GM23248 (cell line): ENCODE measurements at regions not wholly inside any gene's neighbourhood (a gene's known extent, or its start where the extent isn't known, plus 50 kb on each side); places are given as distances from the start of the nearest gene placed in this dataset.

Experiments
- EZH2 ChIP-seq: fragments of 200-600 bp; sonication (generic); IDR thresholded peaks from 2 replicates; pipeline ENCODE4 v1.6.1; 2018; ENCODE audit warnings: antibody characterized with exemption, mild to moderate bottlenecking; ENCODE audit not compliant: insufficient read depth, poor library complexity, severe bottlenecking
- EZH2phosphoT487 ChIP-seq: fragments of 200-600 bp; sonication (generic); IDR thresholded peaks from 2 replicates; pipeline ENCODE4 v1.6.1; 2018; ENCODE audit warnings: antibody characterized with exemption, moderate library complexity, mild to moderate bottlenecking, low read depth; ENCODE audit not compliant: insufficient read depth

GRCh38 chr14:94897561-94897960, 127.6 kb upstream of the GSC start:
- no peak for TF ChIP-seq EZH2
- TF ChIP-seq EZH2phosphoT487, result no peak
